Stomach smooth muscle (tissue), 2 donors: ENCODE measurements at regions not wholly inside any gene's neighbourhood (a gene's known extent, or its start where the extent isn't known, plus 50 kb on each side); places are given as distances from the start of the nearest gene placed in this dataset.

Experiments used
- H3K27ac ChIP-seq: one replicate; pipeline ENCODE4 v1.7.0; 2013; ENCODE audit warnings: mild to moderate bottlenecking, low read length, inconsistent platforms
- H3K27me3 ChIP-seq, 2 donors: one replicate each; pipeline ENCODE4 v1.7.0; 2013; ENCODE audit warnings: low read length in 2 of 2; ENCODE audit not compliant: insufficient read depth in 2 of 2, control insufficient read depth in 1 of 2
- H3K36me3 ChIP-seq, 2 donors: one replicate each; pipeline ENCODE4 v1.7.0; 2013; ENCODE audit warnings: low read length in 2 of 2; ENCODE audit not compliant: control insufficient read depth in 2 of 2, insufficient read depth in 2 of 2
- H3K4me1 ChIP-seq: one replicate; pipeline ENCODE4 v1.7.0; 2013; ENCODE audit warnings: low read length; ENCODE audit not compliant: control insufficient read depth, insufficient read depth
- H3K4me3 ChIP-seq, 2 donors: one replicate each; pipeline ENCODE4 v1.7.0; 2013; ENCODE audit warnings: low read length in 2 of 2
- H3K9ac ChIP-seq, 2 donors: one replicate each; pipeline ENCODE4 v1.7.0; 2013; ENCODE audit warnings: low read length in 2 of 2, mild to moderate bottlenecking in 1 of 2
- H3K9me3 ChIP-seq, 2 donors: one replicate each; pipeline ENCODE4 v1.7.0; 2013; ENCODE audit warnings: low read length in 2 of 2; ENCODE audit not compliant: control insufficient read depth in 2 of 2
- donor health status: healthy.
- donor health status: Pancreatic carcinoma.

DNA sequence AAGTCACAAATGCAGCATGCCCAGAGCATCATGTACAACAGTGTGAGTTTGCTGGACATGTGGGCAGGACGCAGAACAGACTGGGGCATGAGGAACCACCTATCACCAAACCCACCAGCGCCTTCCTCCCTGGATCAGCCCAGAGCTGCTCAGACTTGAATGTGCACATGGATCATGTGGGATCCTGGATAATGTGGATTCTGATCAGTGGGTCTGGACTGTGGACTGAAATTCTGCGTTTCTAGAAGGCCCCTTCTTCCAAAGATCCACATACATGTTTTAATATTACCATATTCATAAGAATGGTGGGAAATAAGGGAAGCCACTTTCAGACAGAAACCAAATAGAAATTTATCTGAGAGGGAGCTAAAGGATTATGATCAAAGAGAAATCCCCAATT lies 85.6 kb upstream of the VPREB1 start:
- Histone ChIP-seq H3K36me3 (no peaks in the 10 kb centered on the region), H3K9me3 (peaks cover 0 to 3% of the 10 kb centered on the region in 2 donors), H3K9ac (no peak overlapping the region), H3K27ac (no peak overlapping the region), H3K27me3 (peaks cover 0 to 15% of the 10 kb centered on the region in 2 donors), H3K4me3 (no peak overlapping the region), H3K4me1 (no peaks in the 10 kb centered on the region)

DNA sequence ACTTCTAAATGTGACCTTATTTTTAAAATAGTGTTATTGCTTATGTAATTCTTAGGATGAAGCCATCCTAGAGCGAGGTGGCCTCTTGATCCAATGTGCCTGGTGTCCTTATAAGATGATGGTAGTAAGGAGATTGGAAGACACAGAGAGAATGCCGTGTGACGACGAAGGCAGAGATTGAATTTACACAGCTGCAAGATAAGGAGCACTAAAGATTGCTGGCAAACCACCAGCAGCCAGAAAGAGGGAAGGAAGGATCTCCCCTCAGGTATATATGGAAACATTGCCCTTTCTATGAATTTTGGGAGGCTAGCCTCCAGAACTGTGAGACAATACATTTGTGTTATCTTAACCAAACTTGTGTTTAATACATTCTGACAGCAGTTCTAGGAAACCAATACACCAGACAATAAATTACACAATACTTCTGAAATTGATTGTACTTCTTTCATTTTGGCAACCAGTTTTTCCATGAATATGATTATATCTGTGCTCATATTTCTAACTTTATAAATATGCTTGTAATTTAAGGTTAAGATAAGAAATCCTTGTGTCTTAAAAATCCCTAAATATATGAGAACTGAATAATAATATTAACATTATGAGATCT lies 86.3 kb upstream of the VPREB1 start:
- H3K9ac ChIP-seq: no peak overlapping the region
- no peaks in the 10 kb centered on the region for H3K4me1 ChIP-seq
- H3K27ac ChIP-seq: no peak overlapping the region
- no peaks in the 10 kb centered on the region for H3K36me3 ChIP-seq
- no peak overlapping the region for H3K4me3 ChIP-seq
- H3K9me3 ChIP-seq: peaks cover 0 to 2% of the 10 kb centered on the region in 2 donors
- H3K27me3 ChIP-seq: peaks cover 0 to 9% of the 10 kb centered on the region in 2 donors

DNA sequence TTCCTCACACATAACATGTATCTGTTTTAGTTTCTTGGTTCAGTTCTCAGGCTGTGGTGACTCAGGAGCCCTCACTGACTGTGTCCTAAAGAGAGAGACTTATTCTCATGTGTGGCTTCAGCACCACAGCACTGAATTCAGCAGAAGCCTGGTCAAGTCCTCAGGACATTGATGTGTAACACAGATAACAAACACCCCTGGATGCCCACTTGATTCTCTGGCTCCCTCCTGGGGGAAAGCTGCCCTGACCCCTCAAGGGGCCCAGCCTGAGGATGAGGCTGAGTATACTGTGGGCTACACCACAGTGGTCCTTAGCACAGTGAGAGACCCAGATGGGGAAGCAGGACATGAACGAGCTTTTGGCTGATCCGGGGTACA lies 87.2 kb upstream of the VPREB1 start:
- H3K9me3 ChIP-seq: no peaks in the 10 kb centered on the region
- no peak overlapping the region for H3K4me3 ChIP-seq
- no peaks in the 10 kb centered on the region for H3K36me3 ChIP-seq
- no peak overlapping the region for H3K9ac ChIP-seq
- peaks cover 0 to 5% of the 10 kb centered on the region in 2 donors for H3K27me3 ChIP-seq
- no peak overlapping the region for H3K27ac ChIP-seq
- H3K4me1 ChIP-seq: no peaks in the 10 kb centered on the region

DNA sequence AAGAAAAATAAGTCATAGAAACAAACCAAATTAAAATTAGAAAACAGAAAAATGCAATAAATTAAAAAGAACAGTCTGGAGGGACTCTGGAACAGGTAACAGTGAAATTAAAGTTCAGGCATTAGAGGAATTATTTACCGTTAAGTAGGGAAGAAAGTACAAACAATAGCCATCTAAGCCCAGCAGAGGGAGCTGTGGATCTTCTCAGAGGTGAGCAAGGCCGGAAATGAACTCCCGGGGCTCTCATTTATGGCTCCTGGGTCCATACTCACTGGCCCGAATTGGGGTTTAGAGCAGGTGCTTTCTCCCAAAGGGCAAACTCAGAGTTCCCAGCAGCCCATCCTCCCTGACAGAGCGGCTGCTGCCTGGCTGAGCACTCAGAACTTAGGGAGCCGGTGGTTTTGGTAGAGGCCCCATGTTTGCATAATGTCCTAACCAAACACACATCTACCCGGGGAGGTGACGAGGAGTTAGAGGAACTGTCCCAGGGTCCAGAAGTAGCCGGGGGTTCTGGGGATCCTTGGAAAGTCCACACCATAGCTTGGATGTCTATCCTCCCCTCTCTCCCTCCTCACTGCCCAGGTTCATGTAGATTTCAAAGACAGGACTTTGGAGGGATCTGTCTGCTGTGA lies 87.8 kb upstream of the VPREB1 start:
- Histone ChIP-seq H3K4me3 (no peak overlapping the region), H3K27ac (no peak overlapping the region), H3K27me3 (peaks cover 0 to 2% of the 10 kb centered on the region in 2 donors), H3K4me1 (no peaks in the 10 kb centered on the region), H3K9ac (no peak overlapping the region), H3K36me3 (no peaks in the 10 kb centered on the region), H3K9me3 (no peaks in the 10 kb centered on the region)

DNA sequence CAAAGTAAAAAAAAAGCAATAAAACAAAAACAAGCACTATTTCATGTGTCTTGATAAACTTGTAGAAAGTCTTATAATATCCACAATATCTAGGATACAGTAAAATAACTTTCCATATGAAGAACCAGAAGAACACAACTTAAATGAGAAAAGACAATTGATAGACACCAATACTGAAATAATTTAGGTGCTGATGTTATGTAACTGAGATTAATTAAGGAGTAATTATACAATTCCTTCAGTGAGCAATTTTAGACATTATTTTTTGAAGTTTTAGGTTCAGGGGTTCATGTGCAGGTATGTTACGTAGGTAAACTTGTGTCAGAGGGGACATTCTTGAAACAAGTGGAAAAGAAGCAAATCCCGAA lies 88.3 kb upstream of the VPREB1 start:
- Histone ChIP-seq H3K36me3 (no peaks in the 10 kb centered on the region), H3K27me3 (peaks cover 0 to 2% of the 10 kb centered on the region in 2 donors), H3K9me3 (no peaks in the 10 kb centered on the region), H3K4me3 (no peak overlapping the region), H3K9ac (no peak overlapping the region), H3K4me1 (no peaks in the 10 kb centered on the region), H3K27ac (no peak overlapping the region)

DNA sequence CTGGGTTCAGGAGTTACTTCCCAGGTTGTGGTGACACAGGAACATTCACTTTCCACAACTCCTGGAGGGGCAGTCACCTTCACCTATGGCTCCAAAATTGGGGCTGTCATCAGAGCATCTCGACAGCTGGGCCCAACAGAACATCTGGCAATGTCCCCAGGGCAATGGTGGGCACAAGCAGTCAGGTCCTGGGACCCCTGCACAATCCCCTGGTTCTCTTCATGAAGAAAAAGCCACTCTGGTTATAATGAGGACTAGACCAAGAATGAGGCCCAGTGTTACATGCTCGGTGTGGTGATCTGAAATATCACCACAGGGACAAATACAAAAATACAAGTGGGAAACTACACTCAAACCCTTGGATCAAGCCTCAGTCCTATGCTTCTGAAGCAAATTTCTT lies 89.0 kb upstream of the VPREB1 start:
- H3K4me1 ChIP-seq: no peaks in the 10 kb centered on the region
- H3K27me3 ChIP-seq: peaks cover 0 to 2% of the 10 kb centered on the region in 2 donors
- no peak overlapping the region for H3K4me3 ChIP-seq
- H3K36me3 ChIP-seq: no peaks in the 10 kb centered on the region
- H3K9ac ChIP-seq: no peak overlapping the region
- no peaks in the 10 kb centered on the region for H3K9me3 ChIP-seq
- no peak overlapping the region for H3K27ac ChIP-seq

DNA sequence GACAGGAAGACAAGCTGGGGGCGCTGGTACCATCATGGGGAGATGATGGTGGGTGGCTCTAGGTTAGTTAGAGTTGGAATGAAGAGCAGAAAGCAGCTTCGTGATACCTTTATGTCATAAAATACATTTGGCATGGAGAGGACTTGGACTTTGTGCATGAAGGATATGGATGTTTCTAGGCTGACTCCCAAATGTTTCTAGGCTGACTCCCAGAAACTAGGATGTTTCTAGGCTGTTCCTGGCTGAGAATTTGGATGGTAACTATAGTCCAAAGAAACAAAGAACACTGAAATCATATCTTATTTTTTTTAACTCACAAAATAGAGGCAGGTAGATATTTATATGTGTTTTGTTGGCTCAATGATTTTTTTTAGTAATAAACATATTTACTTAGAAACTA lies 89.4 kb upstream of the VPREB1 start:
- Histone ChIP-seq H3K27me3 (peaks cover 1 to 2% of the 10 kb centered on the region in 2 donors), H3K36me3 (no peaks in the 10 kb centered on the region), H3K9ac (no peak overlapping the region), H3K27ac (no peak overlapping the region), H3K9me3 (no peaks in the 10 kb centered on the region), H3K4me3 (no peak overlapping the region), H3K4me1 (no peaks in the 10 kb centered on the region)

- Histone ChIP-seq H3K4me1 (no peaks in the 10 kb centered on the region), H3K27me3 (peaks cover 4 to 5% of the 10 kb centered on the region in 2 donors), H3K27ac (no peak overlapping the region)
Measured at GRCh38 chr22:22154040-22154439, 90.5 kb upstream of the VPREB1 start.

DNA sequence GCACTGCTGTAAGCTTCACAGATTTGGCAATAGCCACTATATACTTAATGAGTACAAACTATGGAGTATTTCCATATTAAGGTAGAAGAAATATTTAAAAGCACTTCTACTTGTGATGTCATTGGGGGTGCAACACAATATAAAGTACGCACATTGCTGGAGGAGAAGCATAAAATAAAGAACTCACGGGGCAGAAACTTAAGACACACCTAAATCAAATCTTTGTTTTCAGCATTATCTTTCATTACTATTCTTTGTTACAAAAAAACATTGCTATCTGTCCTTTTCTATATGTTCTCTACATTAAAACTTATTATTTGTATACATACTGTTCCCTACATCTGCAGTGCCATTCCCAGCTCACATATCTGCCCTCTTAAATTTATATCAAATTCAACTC lies 93.3 kb upstream of the VPREB1 start:
- Histone ChIP-seq H3K4me1 (no peaks in the 10 kb centered on the region), H3K4me3 (no peak overlapping the region), H3K27ac (no peak overlapping the region), H3K9ac (no peak overlapping the region), H3K9me3 (no peaks in the 10 kb centered on the region), H3K27me3 (peaks cover 3 to 4% of the 10 kb centered on the region in 2 donors), H3K36me3 (no peaks in the 10 kb centered on the region)

More at GRCh38 chr22:22154040-22154439, 90.5 kb upstream of the VPREB1 start:
- no peak overlapping the region for H3K9ac ChIP-seq
- no peaks in the 10 kb centered on the region for H3K36me3 ChIP-seq
- no peaks in the 10 kb centered on the region for H3K9me3 ChIP-seq
- H3K4me3 ChIP-seq: no peak overlapping the region

- Histone ChIP-seq H3K27me3 (peaks cover 3 to 4% of the 10 kb centered on the region in 2 donors), H3K4me3 (no peak overlapping the region), H3K9ac (no peak overlapping the region), H3K27ac (no peak overlapping the region), H3K9me3 (no peaks in the 10 kb centered on the region), H3K4me1 (no peaks in the 10 kb centered on the region), H3K36me3 (no peaks in the 10 kb centered on the region)
Measured at GRCh38 chr22:22150457-22150856, 94.1 kb upstream of the VPREB1 start.

DNA sequence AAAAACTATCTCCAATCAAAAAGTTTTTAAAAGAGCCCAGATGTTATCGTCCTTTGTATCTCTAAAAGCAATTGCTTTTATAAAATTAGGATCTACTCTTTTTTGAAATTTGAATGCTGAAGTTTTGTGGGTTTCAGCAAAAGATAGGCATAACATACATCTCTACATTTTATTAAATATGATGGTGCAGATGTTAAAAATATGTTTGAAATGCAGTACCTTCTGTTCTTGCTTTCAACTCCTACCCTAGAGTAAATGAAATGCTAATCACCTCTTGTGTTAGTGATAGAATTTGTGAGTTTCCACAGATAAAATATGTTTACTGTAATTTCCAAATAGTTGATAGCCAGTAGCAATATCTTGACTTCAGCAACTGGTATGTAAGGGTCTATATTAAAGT lies 95.7 kb upstream of the VPREB1 start:
- no peak overlapping the region for H3K27ac ChIP-seq
- H3K27me3 ChIP-seq: peaks cover 3 to 4% of the 10 kb centered on the region in 2 donors
- H3K4me3 ChIP-seq: no peak overlapping the region
- no peaks in the 10 kb centered on the region for H3K4me1 ChIP-seq
- H3K36me3 ChIP-seq: no peaks in the 10 kb centered on the region
- no peaks in the 10 kb centered on the region for H3K9me3 ChIP-seq
- H3K9ac ChIP-seq: no peak overlapping the region
